Neural crest cell (in vitro differentiated cells): ENCODE measurements at regions not wholly inside any gene's neighbourhood (a gene's known extent, or its start where the extent isn't known, plus 50 kb on each side); places are given as distances from the start of the nearest gene placed in this dataset.

Source experiments
- DNase-seq: peaks from one replicate; pipeline ENCODE4 v3.0.0; 2021; ENCODE audit warnings: low read depth, mixed read lengths, low spot score
- H3K27ac Mint-ChIP-seq: one replicate; pipeline ENCODE4 v1.8.0; 2021; ENCODE audit warnings: mild to moderate bottlenecking, mixed read lengths; ENCODE audit not compliant: unreplicated experiment
- H3K27me3 Mint-ChIP-seq: 2 replicates; pipeline ENCODE4 v1.8.0; 2021; ENCODE audit warnings: low read depth, mild to moderate bottlenecking, mixed read lengths
- H3K36me3 Mint-ChIP-seq: 2 replicates; pipeline ENCODE4 v1.8.0; 2021; ENCODE audit warnings: low read depth, mild to moderate bottlenecking, mixed read lengths
- H3K4me1 Mint-ChIP-seq: 2 replicates; pipeline ENCODE4 v1.8.0; 2021; ENCODE audit warnings: mixed read lengths
- H3K4me3 Mint-ChIP-seq: one replicate; pipeline ENCODE4 v1.8.0; 2021; ENCODE audit warnings: mild to moderate bottlenecking, mixed read lengths
- H3K9me3 Mint-ChIP-seq: 2 replicates; pipeline ENCODE4 v1.8.0; 2021; ENCODE audit warnings: mixed read lengths
- CTCF ChIP-seq: fragments of 200-600 bp; sonication (generic); conservative IDR thresholded peaks from 2 replicates; pipeline ENCODE4 v1.5.0; 2021; ENCODE audit warnings: antibody characterized with exemption, mild to moderate bottlenecking

GRCh38 chr17:17413821-17414220, 63.0 kb upstream of the MED9 start:
- H3K9me3 Mint-ChIP-seq: peaks cover 4% of the 10 kb centered on the region
- no peak for DNase-seq

GRCh38 chr17:17414341-17414805, 62.4 kb upstream of the MED9 start:
- peaks cover 4% of the 10 kb centered on the region for H3K9me3 Mint-ChIP-seq
- H3K36me3 Mint-ChIP-seq: no peaks in the 10 kb centered on the region
- H3K27ac Mint-ChIP-seq: no peak overlapping the region
- no peak for DNase-seq
- H3K27me3 Mint-ChIP-seq: peaks cover 15% of the 10 kb centered on the region
- no peak overlapping the region for H3K4me3 Mint-ChIP-seq
- no peak for TF ChIP-seq CTCF
- H3K4me1 Mint-ChIP-seq: peaks cover 7% of the 10 kb centered on the region

More at GRCh38 chr17:17413821-17414220, 63.0 kb upstream of the MED9 start:
- H3K27ac Mint-ChIP-seq: no peak overlapping the region
- peaks cover 7% of the 10 kb centered on the region for H3K4me1 Mint-ChIP-seq
- H3K27me3 Mint-ChIP-seq: peaks cover 15% of the 10 kb centered on the region
- TF ChIP-seq CTCF: no peak
- no peaks in the 10 kb centered on the region for H3K36me3 Mint-ChIP-seq
- no peak overlapping the region for H3K4me3 Mint-ChIP-seq

- no peak for DNase-seq
- H3K9me3 Mint-ChIP-seq: peaks cover 4% of the 10 kb centered on the region
- no peak for TF ChIP-seq CTCF
- H3K27me3 Mint-ChIP-seq: peaks cover 15% of the 10 kb centered on the region
- H3K4me3 Mint-ChIP-seq: no peak overlapping the region
- H3K4me1 Mint-ChIP-seq: peaks cover 7% of the 10 kb centered on the region
- no peak overlapping the region for H3K27ac Mint-ChIP-seq
- H3K36me3 Mint-ChIP-seq: no peaks in the 10 kb centered on the region
These were observed 61.8 kb upstream of the MED9 start for GRCh38 chr17:17415006-17415405.

- H3K27ac Mint-ChIP-seq: no peak overlapping the region
- no peak overlapping the region for H3K4me3 Mint-ChIP-seq
- peaks cover 15% of the 10 kb centered on the region for H3K27me3 Mint-ChIP-seq
- TF ChIP-seq CTCF: no peak
- peaks cover 7% of the 10 kb centered on the region for H3K4me1 Mint-ChIP-seq
- peak; percentile 13 for DNase-seq
- no peaks in the 10 kb centered on the region for H3K36me3 Mint-ChIP-seq
- H3K9me3 Mint-ChIP-seq: peaks cover 4% of the 10 kb centered on the region
These were observed 60.8 kb upstream of the MED9 start for GRCh38 chr17:17416007-17416399.

- no peak for DNase-seq
- TF ChIP-seq CTCF: no peak
- Mint-ChIP-seq H3K36me3 (no peaks in the 10 kb centered on the region), H3K27ac (peak overlapping the region; percentile 21), H3K9me3 (peaks cover 4% of the 10 kb centered on the region), H3K27me3 (peaks cover 13% of the 10 kb centered on the region), H3K4me1 (peaks cover 7% of the 10 kb centered on the region), H3K4me3 (no peak overlapping the region)
These were observed 60.1 kb upstream of the MED9 start for GRCh38 chr17:17416400-17417360.
